HG03442 (cell line): ENCODE measurements at regions not wholly inside any gene's neighbourhood (a gene's known extent, or its start where the extent isn't known, plus 50 kb on each side); places are given as distances from the start of the nearest gene placed in this dataset.
"Not testable (repeated sequence)": the region's sequence is repeated elsewhere in the genome, so short reads cannot be mapped to it uniquely, and the experiment has no call there.

ENCODE experiments used
- ATAC-seq: cut with Tn5 transposase; IDR thresholded peaks from one replicate; pipeline ENCODE4 v1.9.1; 2021; ENCODE audit warnings: mild to moderate bottlenecking, moderate library complexity; ENCODE audit not compliant: unreplicated experiment

GRCh38 chr13:39931505-39931904 lies 276.0 kb downstream of the COG6 start:
- no peak for ATAC-seq

- not testable (repeated sequence) for ATAC-seq
These were observed 277.1 kb downstream of the COG6 start for GRCh38 chr13:39932514-39932913.

GRCh38 chr13:39935155-39935554 lies 279.7 kb downstream of the COG6 start:
- ATAC-seq, result peak; percentile 42

GRCh38 chr13:39938596-39938995 lies 283.1 kb downstream of the COG6 start:
- no peak for ATAC-seq

GRCh38 chr13:39941236-39941635 lies 285.8 kb downstream of the COG6 start:
- no peak for ATAC-seq

DNA sequence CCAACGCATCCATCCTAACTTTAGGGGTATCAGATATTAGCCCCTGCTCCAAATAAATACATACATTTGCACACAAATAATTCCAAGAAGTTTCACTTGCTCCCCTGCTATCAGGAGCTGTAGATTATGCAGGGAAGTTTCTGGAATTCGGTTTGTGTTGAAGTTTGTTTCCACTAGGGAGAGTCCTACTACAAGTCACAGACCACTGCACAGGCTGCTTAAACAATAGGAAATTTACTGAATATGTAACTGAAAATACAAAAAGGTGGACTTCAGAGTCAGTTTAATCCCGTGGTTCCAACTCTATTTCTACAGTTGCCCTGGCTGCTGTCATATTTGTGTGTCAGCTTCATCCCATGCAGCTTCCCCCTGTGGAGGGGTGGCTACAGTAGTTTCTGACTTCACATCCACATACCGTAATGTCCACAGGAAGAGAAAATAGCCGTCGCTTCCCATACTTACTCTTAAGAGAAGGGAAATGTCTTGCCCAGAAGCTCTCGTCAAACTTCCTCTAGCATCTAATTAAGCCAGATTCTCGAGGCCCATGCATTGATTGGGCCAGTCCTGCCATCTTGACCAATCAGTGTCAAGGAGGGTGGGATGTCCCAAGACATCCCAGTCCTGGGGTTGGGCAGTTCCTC lies 286.6 kb downstream of the COG6 start:
- ATAC-seq, result no peak

DNA sequence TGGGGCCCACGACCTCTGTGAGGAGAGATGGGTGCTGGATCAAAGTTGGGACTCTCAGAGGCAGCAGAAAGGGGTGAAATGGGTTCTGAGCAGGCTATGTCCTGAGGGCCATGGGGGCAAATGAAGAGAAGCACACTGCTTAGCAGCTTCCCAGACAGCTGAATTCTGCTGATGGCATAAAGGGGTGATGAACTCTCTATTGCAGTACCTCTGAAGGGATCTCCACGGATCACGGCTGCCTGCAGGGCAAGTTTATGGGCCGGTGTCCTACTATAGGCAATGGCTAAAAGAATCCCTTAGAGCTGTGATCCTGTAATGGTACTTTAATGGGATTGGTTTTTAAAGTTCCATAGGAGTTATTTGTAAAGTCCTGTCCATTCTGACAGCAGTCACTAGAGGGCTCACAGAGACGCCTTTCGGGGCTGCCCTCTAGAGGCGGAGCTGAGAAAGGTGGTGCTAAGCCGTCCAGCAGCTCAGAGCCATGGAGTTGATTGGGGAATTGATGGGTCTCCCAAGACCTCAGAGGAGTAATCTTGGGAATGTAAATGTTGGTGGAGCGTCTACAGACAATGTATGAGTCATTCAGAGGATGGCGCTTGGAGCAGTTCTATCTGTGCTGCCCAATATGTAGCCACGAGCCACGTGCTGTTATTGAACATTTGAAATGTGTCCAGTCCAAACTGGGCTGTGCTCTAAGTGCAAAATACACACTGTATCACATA lies 287.3 kb downstream of the COG6 start:
- ATAC-seq, result peak; percentile 98

GRCh38 chr13:39943711-39944110 lies 288.2 kb downstream of the COG6 start:
- no peak for ATAC-seq

GRCh38 chr13:39945226-39945625 lies 289.8 kb downstream of the COG6 start:
- ATAC-seq, result no peak

DNA sequence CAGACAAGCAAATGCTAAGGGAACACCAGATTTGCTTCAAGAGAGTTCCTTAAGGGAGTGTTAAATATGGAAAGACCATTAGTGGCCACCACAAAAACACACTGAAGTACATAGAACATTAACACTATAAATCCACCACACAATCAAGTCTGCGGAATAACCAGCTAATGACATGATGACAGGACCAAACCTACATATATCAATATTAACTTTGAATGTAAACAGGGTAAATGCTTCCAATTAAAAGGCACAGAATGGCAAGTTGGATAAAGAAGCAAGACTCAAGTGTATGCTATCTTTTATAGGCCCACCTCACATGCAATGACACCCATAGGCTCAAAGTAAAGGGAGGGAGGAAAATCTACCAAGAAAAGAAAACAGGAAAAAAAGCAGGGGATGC lies 291.3 kb downstream of the COG6 start:
- no peak for ATAC-seq

GRCh38 chr13:39951301-39951700 lies 295.8 kb downstream of the COG6 start:
- no peak for ATAC-seq

DNA sequence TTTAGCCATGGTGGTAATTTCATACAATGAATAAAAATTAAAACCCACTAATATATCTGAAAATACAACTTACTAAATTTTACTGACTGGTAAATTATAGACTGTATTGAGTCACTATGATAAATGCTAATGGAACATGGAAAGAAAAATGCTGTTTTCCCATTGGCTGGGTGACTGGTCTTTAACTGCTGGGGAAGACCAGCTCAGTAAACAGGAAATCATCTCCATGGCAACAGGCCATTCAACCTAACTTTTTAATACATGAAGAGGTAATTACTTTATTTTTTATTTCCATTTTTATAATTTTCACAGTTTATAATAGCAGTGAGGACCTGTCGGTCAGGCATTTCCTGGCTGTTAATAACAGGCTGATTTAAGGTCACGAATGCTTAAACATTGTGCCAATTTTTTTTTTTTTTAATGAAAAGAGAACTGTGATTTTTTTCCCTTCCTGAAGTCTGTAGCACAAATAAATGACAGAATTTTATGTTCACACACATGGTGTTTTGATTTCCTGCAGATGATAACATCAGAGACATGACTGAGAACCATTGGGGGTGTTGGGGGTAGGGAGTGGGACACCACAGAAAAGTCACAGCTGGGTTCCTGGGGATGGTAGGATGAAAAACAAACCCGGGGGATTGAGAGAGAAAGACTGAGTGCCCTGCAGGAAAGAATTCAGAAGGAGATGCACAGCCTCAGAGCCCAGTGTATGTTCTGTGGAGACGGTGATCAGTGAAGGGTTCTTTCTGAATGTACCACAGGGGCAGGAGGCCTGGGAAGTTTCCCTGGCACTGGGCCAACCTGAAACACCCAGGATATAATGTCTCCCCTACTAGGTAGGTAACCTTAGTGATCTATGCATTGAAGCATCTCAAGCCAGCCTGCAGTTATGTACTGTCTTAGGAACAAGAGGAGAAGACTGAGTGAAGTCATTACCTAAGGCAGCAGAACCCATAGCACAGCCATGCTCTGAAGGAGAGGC lies 297.1 kb downstream of the COG6 start:
- ATAC-seq, result no peak

DNA sequence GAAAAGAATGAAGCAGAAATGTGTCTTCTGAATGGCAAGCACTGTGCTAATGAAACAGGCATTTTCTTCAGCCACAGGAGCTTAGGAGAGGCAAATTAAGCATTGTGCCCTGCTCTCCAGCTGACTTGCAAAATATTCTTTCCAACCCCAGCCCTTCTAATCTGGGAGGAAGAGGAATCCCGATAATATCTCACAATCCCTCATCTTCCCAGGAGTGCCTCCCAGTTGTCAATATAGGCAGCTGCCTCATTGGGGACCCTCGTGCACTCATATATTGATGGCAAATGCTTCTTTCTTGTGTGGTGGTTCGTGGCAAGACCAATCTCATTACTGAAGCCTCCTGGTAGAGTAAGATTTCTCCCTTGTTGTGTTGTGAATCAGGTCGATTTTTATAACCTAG lies 299.0 kb downstream of the COG6 start:
- no peak for ATAC-seq

DNA sequence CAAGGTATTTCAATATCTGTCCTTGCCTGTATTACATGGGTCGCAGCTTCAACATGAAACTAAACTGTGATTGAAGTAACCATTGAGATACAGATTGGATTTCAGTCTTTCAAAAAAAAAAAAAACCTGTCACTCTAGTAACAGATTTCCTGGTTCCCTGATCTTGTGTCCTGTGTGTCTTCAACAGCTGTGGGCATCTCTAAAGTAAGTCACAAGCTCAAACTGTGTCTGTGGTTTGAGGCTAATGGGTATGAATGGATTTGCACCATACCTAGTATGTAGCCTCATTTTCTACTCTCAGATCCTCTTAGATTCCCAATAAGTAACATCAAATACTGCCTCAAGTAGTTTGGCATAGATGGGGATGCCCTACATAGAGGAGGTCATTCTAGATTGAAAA lies 300.1 kb downstream of the COG6 start:
- ATAC-seq, result peak; percentile 32

GRCh38 chr13:39956036-39956435 lies 300.6 kb downstream of the COG6 start:
- ATAC-seq, result peak; percentile 73

GRCh38 chr13:39957868-39958677 lies 302.6 kb downstream of the COG6 start:
- no peak for ATAC-seq

DNA sequence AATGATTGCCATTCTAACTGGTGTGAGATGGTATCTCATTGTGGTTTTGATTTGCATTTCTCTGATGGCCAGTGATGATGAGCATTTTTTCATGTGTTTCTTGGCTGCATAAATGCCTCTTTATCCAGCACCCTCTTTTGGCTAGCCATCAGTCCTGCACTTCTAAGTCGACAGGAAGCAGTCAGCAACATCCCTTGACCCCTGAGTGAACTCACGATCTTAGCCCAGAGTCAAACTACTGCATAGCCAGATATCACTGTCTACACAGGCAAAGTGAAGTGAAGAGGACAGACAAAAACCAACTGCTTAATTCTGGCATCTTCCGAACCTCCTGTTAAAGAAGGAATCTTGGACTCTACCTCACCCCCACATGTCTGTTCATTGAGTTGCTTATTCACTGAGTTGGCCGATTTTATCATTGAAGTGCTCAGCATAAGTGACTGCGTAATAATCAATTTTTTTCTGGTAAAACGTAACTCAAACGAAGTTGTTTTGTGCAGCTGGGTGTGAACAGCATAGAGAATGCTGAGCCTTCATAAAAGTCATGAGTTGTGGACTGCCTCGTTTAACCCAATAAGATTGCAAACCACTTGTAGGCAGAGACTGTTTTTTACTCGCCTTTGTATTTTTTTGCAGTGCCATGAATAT lies 304.2 kb downstream of the COG6 start:
- ATAC-seq, result no peak

DNA sequence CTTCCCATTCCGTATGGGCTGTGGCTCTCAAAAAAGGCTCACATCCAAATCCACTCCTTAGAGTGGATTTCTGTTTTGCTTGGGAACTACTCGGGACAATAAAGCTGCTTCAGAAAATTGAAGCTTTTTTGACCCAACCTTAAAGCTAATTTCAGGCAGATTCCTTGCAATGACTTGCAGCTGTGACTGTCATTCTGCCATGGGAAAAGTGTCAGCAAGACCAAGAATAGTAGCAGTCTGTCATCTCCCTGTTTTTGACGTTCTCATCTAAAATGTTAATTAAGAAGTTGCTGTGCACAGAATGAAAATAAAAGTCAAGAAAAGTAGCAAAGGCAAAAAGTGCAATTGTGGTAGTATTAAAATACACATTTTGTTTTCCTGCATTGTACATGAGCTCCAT lies 304.7 kb downstream of the COG6 start:
- ATAC-seq, result no peak

DNA sequence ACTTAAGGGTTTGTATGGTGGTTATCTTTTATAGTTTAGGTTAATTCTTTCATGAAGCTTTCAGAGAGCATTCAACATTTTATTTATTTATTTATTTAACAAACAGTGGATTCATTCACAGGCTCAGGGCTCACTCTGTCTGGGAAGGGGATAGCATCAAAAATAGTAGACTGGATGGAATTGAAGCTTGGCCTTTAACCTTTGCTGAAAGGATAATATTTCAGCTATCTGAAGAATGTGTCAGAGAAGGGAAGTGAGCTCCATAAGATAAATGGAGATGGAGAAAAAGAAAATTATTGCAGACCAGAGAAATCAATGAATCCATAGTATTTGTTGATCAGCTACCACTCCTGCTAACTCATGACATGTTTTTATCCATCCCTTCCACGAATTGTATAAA lies 305.6 kb downstream of the COG6 start:
- ATAC-seq, result no peak

- ATAC-seq, result no peak
These were observed 308.1 kb downstream of the COG6 start for GRCh38 chr13:39963612-39964011.
